Keratinocyte (primary cell): ENCODE measurements at regions not wholly inside any gene's neighbourhood (a gene's known extent, or its start where the extent isn't known, plus 50 kb on each side); places are given as distances from the start of the nearest gene placed in this dataset.

ENCODE experiments used
- DNase-seq: peaks from one replicate; pipeline ENCODE4 v3.0.0-alpha.2; 2011; ENCODE audit warnings: low read depth, missing footprints, low spot score
- FAIRE-seq: peaks from 2 replicates; lab custom pipeline; 2011; peaks lifted over from hg19 to GRCh38; lab: Jason Lieb, UNC
- H2AFZ ChIP-seq: 2 replicates; pipeline ENCODE4 v1.6.0; 2012; ENCODE audit warnings: low read length, control low read depth, inconsistent platforms; ENCODE audit not compliant: control insufficient read depth
- H3K27ac ChIP-seq: 2 replicates; pipeline ENCODE4 v1.5.1; 2011; ENCODE audit warnings: low read length; ENCODE audit not compliant: control insufficient read depth, insufficient read depth
- H3K27me3 ChIP-seq: 3 replicates; pipeline ENCODE4 v1.6.0; 2011; ENCODE audit warnings: low read length; ENCODE audit not compliant: control insufficient read depth, insufficient read depth; ENCODE audit errors: extremely low read depth
- H3K36me3 ChIP-seq, 2 experiments: 2 replicates in 1 of 2; 3 replicates in 1 of 2; pipeline ENCODE4 v1.5.1; 2011; ENCODE audit warnings: low read length in 2 of 2, mild to moderate bottlenecking in 1 of 2; ENCODE audit not compliant: control insufficient read depth in 2 of 2, insufficient read depth in 2 of 2; ENCODE audit errors: extremely low read depth in 1 of 2
- H3K4me1 ChIP-seq: 3 replicates; pipeline ENCODE4 v1.5.1; 2011; ENCODE audit warnings: low read length; ENCODE audit not compliant: control insufficient read depth, insufficient read depth; ENCODE audit errors: extremely low read depth
- H3K4me2 ChIP-seq: 3 replicates; pipeline ENCODE4 v1.6.0; 2011; ENCODE audit warnings: low read depth, low read length; ENCODE audit not compliant: control insufficient read depth, insufficient read depth; ENCODE audit errors: extremely low read depth
- H3K4me3 ChIP-seq, 3 experiments: fragments of 200-600 bp in 1 of 3; sonication (generic) in 1 of 3; 2 replicates in 2 of 3; 3 replicates in 1 of 3; pipeline ENCODE4 v1.5.1; 2011 to 2016; ENCODE audit warnings: low read length in 3 of 3, mild to moderate bottlenecking in 3 of 3, control low read depth in 2 of 3, inconsistent platforms in 1 of 3, low read depth in 1 of 3, mixed read lengths in 1 of 3, mixed run types in 1 of 3, moderate library complexity in 1 of 3; ENCODE audit not compliant: control insufficient read depth in 2 of 3, insufficient read depth in 2 of 3; ENCODE audit errors: extremely low read depth in 1 of 3
- H3K79me2 ChIP-seq: 2 replicates; pipeline ENCODE4 v1.6.0; 2012; ENCODE audit warnings: low read length; ENCODE audit not compliant: control insufficient read depth, insufficient read depth
- H3K9ac ChIP-seq: 3 replicates; pipeline ENCODE4 v1.6.0; 2011; ENCODE audit warnings: low read length; ENCODE audit not compliant: control insufficient read depth, insufficient read depth; ENCODE audit errors: extremely low read depth
- H3K9me1 ChIP-seq: 3 replicates; pipeline ENCODE4 v1.6.0; 2011; ENCODE audit warnings: low read length; ENCODE audit not compliant: control insufficient read depth, insufficient read depth; ENCODE audit errors: extremely low read depth
- H3K9me3 ChIP-seq: 2 replicates; pipeline ENCODE4 v1.5.1; 2012; ENCODE audit warnings: low read depth, low read length; ENCODE audit not compliant: control insufficient read depth
- H4K20me1 ChIP-seq: 3 replicates; pipeline ENCODE4 v1.6.0; 2011; ENCODE audit warnings: low read length; ENCODE audit not compliant: control insufficient read depth, insufficient read depth; ENCODE audit errors: extremely low read depth
- EZH2 ChIP-seq: IDR thresholded peaks from one replicate; pipeline ENCODE4 v1.6.1; 2012; ENCODE audit warnings: inconsistent platforms, mild to moderate bottlenecking, low read length, moderate library complexity
- dilution Hi-C: fragments of 300-500 bp; cut with MboI; formaldehyde crosslinking; loops from one replicate; pipeline ENCODE4 v1.7.0; 2020; ENCODE audit warnings: low sequenced_read_pairs; ENCODE audit not compliant: extremely low pct_ligation_motif_present
- TF ChIP-seq, protein P1 (sequence below), 3 experiments: IDR thresholded peaks in 1 of 3; conservative IDR thresholded peaks in 1 of 3; optimal IDR thresholded peaks in 1 of 3; 2 replicates in 2 of 3; 3 replicates in 1 of 3; pipeline versions ENCODE3 to v1.5.1; 2011; ENCODE audit warnings: low read length in 3 of 3, mild to moderate bottlenecking in 3 of 3, moderate library complexity in 2 of 3, control low read depth in 1 of 3, inconsistent platforms in 1 of 3; ENCODE audit not compliant: insufficient read depth in 2 of 3; ENCODE audit errors: extremely low read depth in 1 of 3

DNA sequence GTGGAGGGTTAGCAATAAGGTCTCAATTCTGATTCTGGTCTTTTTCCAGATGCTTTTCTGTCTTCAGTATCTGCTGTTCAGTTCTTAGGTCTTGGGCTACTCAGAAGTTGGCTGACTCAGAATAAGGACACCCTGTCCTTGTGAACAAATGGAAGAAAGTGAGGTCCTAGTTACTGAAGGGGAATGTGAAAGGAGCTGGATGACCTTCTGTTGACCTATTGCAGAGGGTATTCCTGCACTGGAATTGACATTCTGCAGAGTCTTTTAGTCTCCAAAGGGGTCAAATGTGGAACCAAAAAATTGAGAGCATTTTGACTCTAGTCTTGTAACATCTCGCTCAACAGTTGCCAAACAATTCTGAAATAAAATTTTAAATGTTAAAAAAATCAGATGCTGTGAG is 63.0 kb downstream of the CCR1 start:
- H3K9ac ChIP-seq = no peak overlapping the region
- TF ChIP-seq EZH2 = no peak
- TF ChIP-seq, protein P1, sequence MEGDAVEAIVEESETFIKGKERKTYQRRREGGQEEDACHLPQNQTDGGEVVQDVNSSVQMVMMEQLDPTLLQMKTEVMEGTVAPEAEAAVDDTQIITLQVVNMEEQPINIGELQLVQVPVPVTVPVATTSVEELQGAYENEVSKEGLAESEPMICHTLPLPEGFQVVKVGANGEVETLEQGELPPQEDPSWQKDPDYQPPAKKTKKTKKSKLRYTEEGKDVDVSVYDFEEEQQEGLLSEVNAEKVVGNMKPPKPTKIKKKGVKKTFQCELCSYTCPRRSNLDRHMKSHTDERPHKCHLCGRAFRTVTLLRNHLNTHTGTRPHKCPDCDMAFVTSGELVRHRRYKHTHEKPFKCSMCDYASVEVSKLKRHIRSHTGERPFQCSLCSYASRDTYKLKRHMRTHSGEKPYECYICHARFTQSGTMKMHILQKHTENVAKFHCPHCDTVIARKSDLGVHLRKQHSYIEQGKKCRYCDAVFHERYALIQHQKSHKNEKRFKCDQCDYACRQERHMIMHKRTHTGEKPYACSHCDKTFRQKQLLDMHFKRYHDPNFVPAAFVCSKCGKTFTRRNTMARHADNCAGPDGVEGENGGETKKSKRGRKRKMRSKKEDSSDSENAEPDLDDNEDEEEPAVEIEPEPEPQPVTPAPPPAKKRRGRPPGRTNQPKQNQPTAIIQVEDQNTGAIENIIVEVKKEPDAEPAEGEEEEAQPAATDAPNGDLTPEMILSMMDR (optimal IDR thresholded peaks at IDR 0.05 in 1 of 3, IDR thresholded peaks at IDR 0.05 in 1 of 3, conservative IDR thresholded peaks at IDR 0.05 in 1 of 3; ENCODE audit: extremely low read depth in 1 of 3, insufficient read depth in 2 of 3, low read length in 3 of 3) = no peak
- H3K27ac ChIP-seq = no peak overlapping the region
- H3K9me3 ChIP-seq = no peaks in the 10 kb centered on the region
- dilution Hi-C loops = no loop called here
- no peak overlapping the region for H2AFZ ChIP-seq
- H3K79me2 ChIP-seq = no peaks in the 10 kb centered on the region
- H3K4me1 ChIP-seq = no peaks in the 10 kb centered on the region
- DNase-seq (no peak), FAIRE-seq (no peak)
- no peaks in the 10 kb centered on the region for H4K20me1 ChIP-seq
- no peaks in the 10 kb centered on the region for H3K27me3 ChIP-seq
- no peak overlapping the region for H3K4me3 ChIP-seq
- H3K36me3 ChIP-seq = no peaks in the 10 kb centered on the region
- H3K4me2 ChIP-seq = no peak overlapping the region
- H3K9me1 ChIP-seq = no peaks in the 10 kb centered on the region

DNA sequence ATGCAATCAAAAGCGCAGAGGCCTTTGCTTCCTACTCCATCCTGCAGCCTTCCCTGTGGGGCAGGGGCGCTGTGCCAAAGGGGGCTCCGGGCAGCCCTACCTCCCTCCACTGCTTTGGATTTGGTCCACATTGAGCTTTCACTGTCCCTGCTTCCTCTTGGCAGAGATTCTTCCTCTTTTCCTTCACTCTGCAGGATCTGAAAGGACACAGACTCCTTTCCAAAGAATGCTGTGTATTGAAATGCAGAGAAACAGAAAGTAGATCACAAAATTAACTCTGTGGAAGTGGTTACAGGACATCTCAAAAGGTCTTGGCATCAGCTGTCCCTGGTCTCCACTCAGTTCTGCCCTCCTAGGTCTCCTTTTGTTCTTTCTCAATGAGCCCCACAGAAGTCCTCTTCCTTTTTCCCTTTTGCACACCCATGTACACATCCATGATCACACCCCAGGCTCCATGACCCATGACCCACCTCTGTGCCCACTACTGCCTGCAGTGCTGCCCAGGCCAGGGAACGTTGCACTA is 64.1 kb downstream of the CCR1 start:
- Histone ChIP-seq H3K4me3 (no peak overlapping the region), H3K79me2 (no peaks in the 10 kb centered on the region), H3K9me3 (no peaks in the 10 kb centered on the region), H2AFZ (no peak overlapping the region), H3K4me1 (no peaks in the 10 kb centered on the region), H4K20me1 (no peaks in the 10 kb centered on the region), H3K27me3 (no peaks in the 10 kb centered on the region), H3K9ac (no peak overlapping the region), H3K4me2 (no peak overlapping the region), H3K36me3 (no peaks in the 10 kb centered on the region), H3K27ac (no peak overlapping the region), H3K9me1 (no peaks in the 10 kb centered on the region)
- TF ChIP-seq, protein P1 (optimal IDR thresholded peaks at IDR 0.05 in 1 of 3, IDR thresholded peaks at IDR 0.05 in 1 of 3, conservative IDR thresholded peaks at IDR 0.05 in 1 of 3; ENCODE audit: extremely low read depth in 1 of 3, insufficient read depth in 2 of 3, low read length in 3 of 3) = no peak
- TF ChIP-seq EZH2 = no peak
- DNase-seq (no peak), FAIRE-seq (no peak)
- dilution Hi-C loops = no loop called here
